ENCODE measurements at regions not wholly inside any gene's neighbourhood (a gene's known extent, or its start where the extent isn't known, plus 50 kb on each side); places are given as distances from the start of the nearest gene placed in this dataset.

GRCh38 chr13:79675931-79676660, 195.1 kb downstream of the NDFIP2 start:
- DNase-seq = no peak

GRCh38 chr13:79674765-79675515, 194.0 kb downstream of the NDFIP2 start:
- DNase-seq = no peak

GRCh38 chr13:79673993-79674377, 193.0 kb downstream of the NDFIP2 start:
- DNase-seq = no peak

- no peak for DNase-seq
These were observed 192.5 kb downstream of the NDFIP2 start for GRCh38 chr13:79673310-79673992.

GRCh38 chr13:79671420-79671819, 190.5 kb downstream of the NDFIP2 start:
- no peak for DNase-seq

- DNase-seq = no peak
These were observed 187.3 kb downstream of the NDFIP2 start for GRCh38 chr13:79668201-79668752.

GRCh38 chr13:79667771-79668170, 186.8 kb downstream of the NDFIP2 start:
- no peak for DNase-seq

- no peak for DNase-seq
These were observed 183.2 kb downstream of the NDFIP2 start for GRCh38 chr13:79663977-79664636.

- no peak for DNase-seq
These were observed 182.5 kb downstream of the NDFIP2 start for GRCh38 chr13:79663435-79663834.

GRCh38 chr13:79662882-79663281, 181.9 kb downstream of the NDFIP2 start:
- no peak for DNase-seq

GRCh38 chr13:79660361-79660760, 179.4 kb downstream of the NDFIP2 start:
- DNase-seq = no peak

- DNase-seq = no peak
These were observed 178.2 kb downstream of the NDFIP2 start for GRCh38 chr13:79659121-79659521.

GRCh38 chr13:79658333-79658975, 177.5 kb downstream of the NDFIP2 start:
- DNase-seq = no peak

- DNase-seq = no peak
These were observed 174.6 kb downstream of the NDFIP2 start for GRCh38 chr13:79655509-79655908.

- no peak for DNase-seq
These were observed 173.6 kb downstream of the NDFIP2 start for GRCh38 chr13:79654520-79654919.

GRCh38 chr13:79650688-79651087, 169.7 kb downstream of the NDFIP2 start:
- DNase-seq = no peak

GRCh38 chr13:79648191-79648590, 167.2 kb downstream of the NDFIP2 start:
- no peak for DNase-seq

GRCh38 chr13:79647533-79647932, 166.6 kb downstream of the NDFIP2 start:
- no peak for DNase-seq

GRCh38 chr13:79646880-79647279, 165.9 kb downstream of the NDFIP2 start:
- no peak for DNase-seq

- no peak for DNase-seq
These were observed 164.6 kb downstream of the NDFIP2 start for GRCh38 chr13:79645569-79645968.

GRCh38 chr13:79642596-79642995, 161.6 kb downstream of the NDFIP2 start:
- DNase-seq = no peak

- DNase-seq = no peak
These were observed 156.3 kb downstream of the NDFIP2 start for GRCh38 chr13:79637133-79637763.

Measured in stimulated activated naive CD4-positive, alpha-beta T cell treated with Interleukin-2 at 50 U/mL for 16 hours (primary cell).